Mucosa of descending colon (tissue), 3 donors: ENCODE measurements at regions not wholly inside any gene's neighbourhood (a gene's known extent, or its start where the extent isn't known, plus 50 kb on each side); places are given as distances from the start of the nearest gene placed in this dataset.

Experiments
- ATAC-seq: fragments of 200-7000 bp; cut with Tn5 transposase; one replicate; pipeline ENCODE4 v1.9.1; 2020; ENCODE audit warnings: mild to moderate bottlenecking, moderate library complexity
- DNase-seq, 3 donors: peaks; one replicate each; pipeline ENCODE4 v3.0.0-alpha.2; 2020
- H3K36me3 ChIP-seq: fragments of 200-600 bp; one replicate; pipeline ENCODE4 v1.8.0; 2021; ENCODE audit warnings: low read depth, mild to moderate bottlenecking
- H3K4me1 ChIP-seq: fragments of 200-600 bp; one replicate; pipeline ENCODE4 v1.8.0; 2021; ENCODE audit warnings: low read depth, mild to moderate bottlenecking
- H3K4me3 ChIP-seq: fragments of 200-600 bp; one replicate; pipeline ENCODE4 v1.8.0; 2021; ENCODE audit warnings: mild to moderate bottlenecking
- H3K9me3 ChIP-seq: fragments of 200-600 bp; one replicate; pipeline ENCODE4 v1.8.0; 2021; ENCODE audit warnings: mild to moderate bottlenecking
- CTCF ChIP-seq: fragments of 200-600 bp; IDR thresholded peaks from one replicate; pipeline ENCODE4 v1.8.0; 2022; ENCODE audit warnings: antibody characterized with exemption, mild to moderate bottlenecking
- intact Hi-C, 2 donors: fragments of 100-400 bp; cut with DNase I in 1 of 2; cut with micrococcal nuclease in 1 of 2; formaldehyde crosslinking; loops; one replicate each; pipeline versions ENCODE4 v1.11.0 to v1.11.1; 2022; cut with DNase I, micrococcal nuclease
- donor health status: DM: no; HTN: no; CAD: no; lungs with moderate emphysema.
- donor health status: DM: no; HTN: no; CAD: no.
- donor health status: DM: no; HTN: yes; CAD: no.

- no peak for DNase-seq
These were observed 72.2 kb downstream of the RWDD4 start for GRCh38 chr4:183586824-183587223.

GRCh38 chr4:183588169-183588675 is 70.8 kb downstream of the RWDD4 start:
- ATAC-seq (peak; percentile 28), DNase-seq (no peak)
- intact Hi-C loops: no loop called here
- no peaks in the 10 kb centered on the region for H3K4me1 ChIP-seq
- H3K4me3 ChIP-seq: no peak overlapping the region
- TF ChIP-seq CTCF: no peak
- no peaks in the 10 kb centered on the region for H3K9me3 ChIP-seq
- H3K36me3 ChIP-seq: no peaks in the 10 kb centered on the region

More at GRCh38 chr4:183586824-183587223, 72.2 kb downstream of the RWDD4 start:
- Histone ChIP-seq H3K4me3 (no peak overlapping the region), H3K36me3 (no peaks in the 10 kb centered on the region), H3K9me3 (no peaks in the 10 kb centered on the region), H3K4me1 (no peaks in the 10 kb centered on the region)
- ATAC-seq: no peak
- intact Hi-C loops: no loop called here
- no peak for TF ChIP-seq CTCF

GRCh38 chr4:183588691-183589090 is 70.3 kb downstream of the RWDD4 start:
- no peak for TF ChIP-seq CTCF
- Histone ChIP-seq H3K4me1 (no peaks in the 10 kb centered on the region), H3K9me3 (no peaks in the 10 kb centered on the region), H3K4me3 (no peak overlapping the region), H3K36me3 (no peaks in the 10 kb centered on the region)
- intact Hi-C loops: no loop called here
- ATAC-seq: no peak
- no peak for DNase-seq

GRCh38 chr4:183589461-183590099 is 69.4 kb downstream of the RWDD4 start:
- no peak for DNase-seq
- TF ChIP-seq CTCF: no peak
- no peak overlapping the region for H3K4me3 ChIP-seq
- no peaks in the 10 kb centered on the region for H3K36me3 ChIP-seq
- no peak for ATAC-seq
- intact Hi-C loops: no loop called here
- no peaks in the 10 kb centered on the region for H3K4me1 ChIP-seq
- no peaks in the 10 kb centered on the region for H3K9me3 ChIP-seq
